HL-60 (cell line): ENCODE measurements at regions not wholly inside any gene's neighbourhood (a gene's known extent, or its start where the extent isn't known, plus 50 kb on each side); places are given as distances from the start of the nearest gene placed in this dataset.

Experiments
- DNase-seq, 2 experiments: peaks; one replicate each; pipeline ENCODE4 v3.0.0-alpha.2; 2010 to 2020; ENCODE audit warnings: low read depth in 1 of 2, low spot score in 1 of 2
- H3K27ac ChIP-seq: fragments of 250-450 bp; sonication (Bioruptor Pico); replicated peaks from 2 replicates; pipeline ENCODE4 v1.5.1; 2020; ENCODE audit warnings: mild to moderate bottlenecking, moderate library complexity
- H3K27me3 ChIP-seq: fragments of 250-450 bp; sonication (Bioruptor Pico); 2 replicates; pipeline ENCODE4 v1.5.1; 2021; ENCODE audit warnings: mild to moderate bottlenecking, moderate library complexity; ENCODE audit not compliant: insufficient read depth, poor library complexity, severe bottlenecking
- H3K4me3 ChIP-seq: replicated peaks from 2 replicates; pipeline ENCODE4 v1.5.1; 2011; ENCODE audit warnings: mild to moderate bottlenecking, control low read depth, low read length; ENCODE audit not compliant: insufficient read depth
- CTCF ChIP-seq: IDR thresholded peaks from one replicate; pipeline ENCODE4 v1.5.1; 2011; ENCODE audit warnings: low read length, control low read depth, inconsistent platforms; ENCODE audit not compliant: insufficient read depth
- GABPA ChIP-seq: IDR thresholded peaks from 2 replicates; pipeline ENCODE4 v1.6.1; 2012; ENCODE audit warnings: low read depth
- POLR2AphosphoS5 ChIP-seq: IDR thresholded peaks from 2 replicates; pipeline ENCODE4 v1.6.1; 2012; ENCODE audit warnings: low read depth
- REST ChIP-seq: IDR thresholded peaks from 2 replicates; pipeline ENCODE4 v1.6.1; 2012; ENCODE audit warnings: low read depth; ENCODE audit not compliant: insufficient replicate concordance
- SPI1 ChIP-seq: IDR thresholded peaks from 2 replicates; pipeline ENCODE4 v1.6.1; 2012; ENCODE audit warnings: low read depth, mild to moderate bottlenecking, borderline replicate concordance

GRCh38 chr2:196498962-196499361, 140.6 kb upstream of the CCDC150 start:
- H3K27me3 ChIP-seq: no peaks in the 10 kb centered on the region
- H3K27ac ChIP-seq: no peak overlapping the region
- H3K4me3 ChIP-seq: no peak overlapping the region
- TF ChIP-seq GABPA (no peak), SPI1 (no peak), REST (no peak), CTCF (no peak), POLR2AphosphoS5 (no peak)
- DNase-seq: no peak

GRCh38 chr2:196499686-196500085, 139.8 kb upstream of the CCDC150 start:
- H3K4me3 ChIP-seq: no peak overlapping the region
- no peak for DNase-seq
- no peaks in the 10 kb centered on the region for H3K27me3 ChIP-seq
- no peak overlapping the region for H3K27ac ChIP-seq
- no peak for TF ChIP-seq REST
- TF ChIP-seq SPI1: no peak
- no peak for TF ChIP-seq POLR2AphosphoS5

GRCh38 chr2:196500686-196501431, 138.7 kb upstream of the CCDC150 start:
- DNase-seq: no peak
- H3K27ac ChIP-seq: no peak overlapping the region
- no peak overlapping the region for H3K4me3 ChIP-seq
- no peaks in the 10 kb centered on the region for H3K27me3 ChIP-seq
- TF ChIP-seq REST (no peak), POLR2AphosphoS5 (no peak), SPI1 (no peak), CTCF (no peak), GABPA (no peak)
